SK-N-SH (cell line): ENCODE measurements at regions not wholly inside any gene's neighbourhood (a gene's known extent, or its start where the extent isn't known, plus 50 kb on each side); places are given as distances from the start of the nearest gene placed in this dataset.

Source experiments
- EP300 ChIP-seq, 2 experiments: IDR thresholded peaks; 2 replicates each; pipeline versions ENCODE4 v1.4.0 to v1.6.1; 2012; ENCODE audit warnings: borderline replicate concordance in 1 of 2, low read depth in 1 of 2, low read length in 1 of 2
- NFIC ChIP-seq: IDR thresholded peaks from 2 replicates; pipeline ENCODE4 v1.4.0; 2012; ENCODE audit warnings: borderline replicate concordance
- RFX5 ChIP-seq: IDR thresholded peaks from 2 replicates; pipeline ENCODE4 v1.6.1; 2012; ENCODE audit warnings: mild to moderate bottlenecking, improper control_type of control experiment, low read length
- SIN3A ChIP-seq: IDR thresholded peaks from 2 replicates; pipeline ENCODE4 v1.6.1; 2012; ENCODE audit warnings: low read depth, mild to moderate bottlenecking, low read length, moderate library complexity, borderline replicate concordance
- TEAD4 ChIP-seq: IDR thresholded peaks from 2 replicates; pipeline ENCODE4 v1.4.0; 2012; ENCODE audit warnings: mild to moderate bottlenecking, borderline replicate concordance; ENCODE audit not compliant: insufficient read depth
- TF ChIP-seq, protein P1 (sequence below): fragments of 200-600 bp; sonication (generic); IDR thresholded peaks from 2 replicates; pipeline ENCODE4 v1.6.1; 2017; ENCODE audit warnings: antibody characterized with exemption, mild to moderate bottlenecking, moderate library complexity
- TF ChIP-seq, protein P2 (sequence below): IDR thresholded peaks from 2 replicates; pipeline ENCODE4 v1.6.1; 2012; ENCODE audit warnings: mild to moderate bottlenecking, low read depth, low read length, moderate library complexity
- TF ChIP-seq, protein P3 (sequence below): IDR thresholded peaks from 2 replicates; pipeline ENCODE4 v1.4.0; 2012; ENCODE audit warnings: low read depth, borderline replicate concordance
- TF ChIP-seq, protein P4 (sequence below): IDR thresholded peaks from 2 replicates; pipeline ENCODE4 v1.4.0; 2012; ENCODE audit warnings: low read depth

DNA sequence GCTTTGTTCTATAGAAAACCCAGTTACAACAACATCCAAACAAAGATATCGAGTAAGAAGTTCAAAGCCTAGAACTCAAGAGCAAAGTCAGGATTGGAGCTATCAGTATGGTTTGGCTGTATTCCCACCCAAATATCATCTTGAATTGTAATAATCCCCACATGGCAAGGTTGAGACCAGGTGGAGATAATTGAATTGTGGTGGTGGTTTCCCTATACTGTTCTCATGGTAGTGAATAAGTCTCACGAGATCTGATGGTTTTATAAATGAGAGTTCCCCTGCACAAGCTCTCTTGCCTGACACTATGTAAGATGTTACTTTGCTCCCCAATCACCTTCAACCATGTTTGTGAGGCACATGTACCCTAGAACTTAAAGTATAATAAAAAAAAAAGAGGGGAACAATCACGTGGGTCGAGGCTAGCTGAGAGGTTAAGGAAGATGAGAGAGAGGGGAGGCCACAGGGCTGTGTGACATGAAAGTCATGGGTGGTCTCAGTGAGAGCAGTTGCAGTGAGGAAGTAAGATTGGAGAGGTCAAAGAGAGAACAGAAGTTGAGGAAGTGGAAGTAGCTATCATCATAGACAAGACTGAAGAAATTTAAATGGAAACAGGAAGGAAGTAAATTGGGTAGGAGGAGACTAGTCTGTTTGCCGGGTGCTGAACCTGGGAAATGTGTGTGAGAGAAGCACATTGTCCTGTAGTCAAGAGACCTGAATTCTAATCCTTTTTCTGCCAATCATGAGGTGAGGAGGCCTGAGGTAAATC is 80.1 kb upstream of the CD44 start:
- TF ChIP-seq EP300 (IDR thresholded peaks at IDR 0.05; ENCODE audit: borderline replicate concordance in 1 of 2, low read depth in 1 of 2, low read length in 1 of 2) (no peak), RFX5 (no peak), SIN3A (no peak), TEAD4 (no peak), NFIC (no peak)
- TF ChIP-seq, protein P1, sequence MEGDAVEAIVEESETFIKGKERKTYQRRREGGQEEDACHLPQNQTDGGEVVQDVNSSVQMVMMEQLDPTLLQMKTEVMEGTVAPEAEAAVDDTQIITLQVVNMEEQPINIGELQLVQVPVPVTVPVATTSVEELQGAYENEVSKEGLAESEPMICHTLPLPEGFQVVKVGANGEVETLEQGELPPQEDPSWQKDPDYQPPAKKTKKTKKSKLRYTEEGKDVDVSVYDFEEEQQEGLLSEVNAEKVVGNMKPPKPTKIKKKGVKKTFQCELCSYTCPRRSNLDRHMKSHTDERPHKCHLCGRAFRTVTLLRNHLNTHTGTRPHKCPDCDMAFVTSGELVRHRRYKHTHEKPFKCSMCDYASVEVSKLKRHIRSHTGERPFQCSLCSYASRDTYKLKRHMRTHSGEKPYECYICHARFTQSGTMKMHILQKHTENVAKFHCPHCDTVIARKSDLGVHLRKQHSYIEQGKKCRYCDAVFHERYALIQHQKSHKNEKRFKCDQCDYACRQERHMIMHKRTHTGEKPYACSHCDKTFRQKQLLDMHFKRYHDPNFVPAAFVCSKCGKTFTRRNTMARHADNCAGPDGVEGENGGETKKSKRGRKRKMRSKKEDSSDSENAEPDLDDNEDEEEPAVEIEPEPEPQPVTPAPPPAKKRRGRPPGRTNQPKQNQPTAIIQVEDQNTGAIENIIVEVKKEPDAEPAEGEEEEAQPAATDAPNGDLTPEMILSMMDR = no peak
- TF ChIP-seq, protein P2, sequence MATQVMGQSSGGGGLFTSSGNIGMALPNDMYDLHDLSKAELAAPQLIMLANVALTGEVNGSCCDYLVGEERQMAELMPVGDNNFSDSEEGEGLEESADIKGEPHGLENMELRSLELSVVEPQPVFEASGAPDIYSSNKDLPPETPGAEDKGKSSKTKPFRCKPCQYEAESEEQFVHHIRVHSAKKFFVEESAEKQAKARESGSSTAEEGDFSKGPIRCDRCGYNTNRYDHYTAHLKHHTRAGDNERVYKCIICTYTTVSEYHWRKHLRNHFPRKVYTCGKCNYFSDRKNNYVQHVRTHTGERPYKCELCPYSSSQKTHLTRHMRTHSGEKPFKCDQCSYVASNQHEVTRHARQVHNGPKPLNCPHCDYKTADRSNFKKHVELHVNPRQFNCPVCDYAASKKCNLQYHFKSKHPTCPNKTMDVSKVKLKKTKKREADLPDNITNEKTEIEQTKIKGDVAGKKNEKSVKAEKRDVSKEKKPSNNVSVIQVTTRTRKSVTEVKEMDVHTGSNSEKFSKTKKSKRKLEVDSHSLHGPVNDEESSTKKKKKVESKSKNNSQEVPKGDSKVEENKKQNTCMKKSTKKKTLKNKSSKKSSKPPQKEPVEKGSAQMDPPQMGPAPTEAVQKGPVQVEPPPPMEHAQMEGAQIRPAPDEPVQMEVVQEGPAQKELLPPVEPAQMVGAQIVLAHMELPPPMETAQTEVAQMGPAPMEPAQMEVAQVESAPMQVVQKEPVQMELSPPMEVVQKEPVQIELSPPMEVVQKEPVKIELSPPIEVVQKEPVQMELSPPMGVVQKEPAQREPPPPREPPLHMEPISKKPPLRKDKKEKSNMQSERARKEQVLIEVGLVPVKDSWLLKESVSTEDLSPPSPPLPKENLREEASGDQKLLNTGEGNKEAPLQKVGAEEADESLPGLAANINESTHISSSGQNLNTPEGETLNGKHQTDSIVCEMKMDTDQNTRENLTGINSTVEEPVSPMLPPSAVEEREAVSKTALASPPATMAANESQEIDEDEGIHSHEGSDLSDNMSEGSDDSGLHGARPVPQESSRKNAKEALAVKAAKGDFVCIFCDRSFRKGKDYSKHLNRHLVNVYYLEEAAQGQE = no peak
- TF ChIP-seq, protein P3, sequence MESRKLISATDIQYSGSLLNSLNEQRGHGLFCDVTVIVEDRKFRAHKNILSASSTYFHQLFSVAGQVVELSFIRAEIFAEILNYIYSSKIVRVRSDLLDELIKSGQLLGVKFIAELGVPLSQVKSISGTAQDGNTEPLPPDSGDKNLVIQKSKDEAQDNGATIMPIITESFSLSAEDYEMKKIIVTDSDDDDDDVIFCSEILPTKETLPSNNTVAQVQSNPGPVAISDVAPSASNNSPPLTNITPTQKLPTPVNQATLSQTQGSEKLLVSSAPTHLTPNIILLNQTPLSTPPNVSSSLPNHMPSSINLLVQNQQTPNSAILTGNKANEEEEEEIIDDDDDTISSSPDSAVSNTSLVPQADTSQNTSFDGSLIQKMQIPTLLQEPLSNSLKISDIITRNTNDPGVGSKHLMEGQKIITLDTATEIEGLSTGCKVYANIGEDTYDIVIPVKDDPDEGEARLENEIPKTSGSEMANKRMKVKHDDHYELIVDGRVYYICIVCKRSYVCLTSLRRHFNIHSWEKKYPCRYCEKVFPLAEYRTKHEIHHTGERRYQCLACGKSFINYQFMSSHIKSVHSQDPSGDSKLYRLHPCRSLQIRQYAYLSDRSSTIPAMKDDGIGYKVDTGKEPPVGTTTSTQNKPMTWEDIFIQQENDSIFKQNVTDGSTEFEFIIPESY = no peak
- TF ChIP-seq, protein P4, sequence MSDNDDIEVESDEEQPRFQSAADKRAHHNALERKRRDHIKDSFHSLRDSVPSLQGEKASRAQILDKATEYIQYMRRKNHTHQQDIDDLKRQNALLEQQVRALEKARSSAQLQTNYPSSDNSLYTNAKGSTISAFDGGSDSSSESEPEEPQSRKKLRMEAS = no peak
